Endothelial cell (in vitro differentiated cells): ENCODE measurements at regions not wholly inside any gene's neighbourhood (a gene's known extent, or its start where the extent isn't known, plus 50 kb on each side); places are given as distances from the start of the nearest gene placed in this dataset.

Experiments used
- DNase-seq: peaks from one replicate; pipeline ENCODE4 v3.0.0; 2021; ENCODE audit warnings: low spot score
- H3K27ac Mint-ChIP-seq: one replicate; pipeline ENCODE4 v1.8.0; 2021; ENCODE audit warnings: mixed read lengths, inconsistent platforms; ENCODE audit not compliant: unreplicated experiment
- H3K27me3 Mint-ChIP-seq: one replicate; pipeline ENCODE4 v1.8.0; 2021; ENCODE audit warnings: mild to moderate bottlenecking, moderate library complexity, mixed read lengths, inconsistent platforms; ENCODE audit not compliant: unreplicated experiment
- H3K36me3 Mint-ChIP-seq: one replicate; pipeline ENCODE4 v1.8.0; 2021; ENCODE audit warnings: mild to moderate bottlenecking, low read depth, mixed read lengths, inconsistent platforms; ENCODE audit not compliant: unreplicated experiment
- H3K4me1 Mint-ChIP-seq: one replicate; pipeline ENCODE4 v1.8.0; 2021; ENCODE audit warnings: mild to moderate bottlenecking, mixed read lengths, inconsistent platforms; ENCODE audit not compliant: unreplicated experiment
- H3K4me3 Mint-ChIP-seq: one replicate; pipeline ENCODE4 v1.8.0; 2021; ENCODE audit warnings: mild to moderate bottlenecking, mixed read lengths, inconsistent platforms; ENCODE audit not compliant: unreplicated experiment
- H3K9me3 Mint-ChIP-seq: one replicate; pipeline ENCODE4 v1.8.0; 2021; ENCODE audit warnings: mixed read lengths, inconsistent platforms; ENCODE audit not compliant: unreplicated experiment
- TF ChIP-seq, protein P1 (sequence below): fragments of 200-600 bp; sonication (generic); IDR thresholded peaks from one replicate; pipeline ENCODE4 v1.5.0; 2021; ENCODE audit warnings: antibody characterized with exemption; ENCODE audit not compliant: unreplicated experiment

DNA sequence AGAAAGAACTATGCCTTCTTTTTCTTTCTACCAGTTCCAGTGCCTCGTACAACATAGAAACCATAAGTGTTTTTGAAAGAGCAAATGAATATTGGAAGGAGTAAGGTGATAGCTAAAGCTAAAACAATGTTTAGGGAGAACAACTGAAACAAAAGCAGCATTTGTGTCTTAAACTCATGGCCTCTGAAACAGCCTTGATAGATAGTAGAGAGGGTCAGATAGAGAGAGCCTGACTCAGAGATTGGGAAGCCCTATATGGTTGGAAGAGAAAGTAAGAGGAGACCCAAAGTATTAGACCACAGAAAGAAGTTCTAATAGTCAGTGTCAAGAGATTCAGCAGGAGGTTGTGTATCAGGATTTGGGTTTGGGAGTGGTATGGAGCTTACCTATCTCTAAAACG is 79.6 kb upstream of the IFNG-AS1 start:
- Mint-ChIP-seq H3K36me3 (no peaks in the 10 kb centered on the region), H3K9me3 (no peaks in the 10 kb centered on the region), H3K4me3 (no peak overlapping the region), H3K27ac (no peak overlapping the region), H3K27me3 (no peaks in the 10 kb centered on the region), H3K4me1 (no peaks in the 10 kb centered on the region)
- no peak for DNase-seq
- TF ChIP-seq, protein P1, sequence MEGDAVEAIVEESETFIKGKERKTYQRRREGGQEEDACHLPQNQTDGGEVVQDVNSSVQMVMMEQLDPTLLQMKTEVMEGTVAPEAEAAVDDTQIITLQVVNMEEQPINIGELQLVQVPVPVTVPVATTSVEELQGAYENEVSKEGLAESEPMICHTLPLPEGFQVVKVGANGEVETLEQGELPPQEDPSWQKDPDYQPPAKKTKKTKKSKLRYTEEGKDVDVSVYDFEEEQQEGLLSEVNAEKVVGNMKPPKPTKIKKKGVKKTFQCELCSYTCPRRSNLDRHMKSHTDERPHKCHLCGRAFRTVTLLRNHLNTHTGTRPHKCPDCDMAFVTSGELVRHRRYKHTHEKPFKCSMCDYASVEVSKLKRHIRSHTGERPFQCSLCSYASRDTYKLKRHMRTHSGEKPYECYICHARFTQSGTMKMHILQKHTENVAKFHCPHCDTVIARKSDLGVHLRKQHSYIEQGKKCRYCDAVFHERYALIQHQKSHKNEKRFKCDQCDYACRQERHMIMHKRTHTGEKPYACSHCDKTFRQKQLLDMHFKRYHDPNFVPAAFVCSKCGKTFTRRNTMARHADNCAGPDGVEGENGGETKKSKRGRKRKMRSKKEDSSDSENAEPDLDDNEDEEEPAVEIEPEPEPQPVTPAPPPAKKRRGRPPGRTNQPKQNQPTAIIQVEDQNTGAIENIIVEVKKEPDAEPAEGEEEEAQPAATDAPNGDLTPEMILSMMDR = no peak

- Mint-ChIP-seq H3K9me3 (no peaks in the 10 kb centered on the region), H3K36me3 (no peaks in the 10 kb centered on the region), H3K4me1 (no peaks in the 10 kb centered on the region), H3K27ac (no peak overlapping the region), H3K4me3 (no peak overlapping the region), H3K27me3 (no peaks in the 10 kb centered on the region)
- TF ChIP-seq, protein P1 = no peak
- no peak for DNase-seq
Observed at GRCh38 chr12:67910360-67911274, 78.6 kb upstream of the IFNG-AS1 start.

DNA sequence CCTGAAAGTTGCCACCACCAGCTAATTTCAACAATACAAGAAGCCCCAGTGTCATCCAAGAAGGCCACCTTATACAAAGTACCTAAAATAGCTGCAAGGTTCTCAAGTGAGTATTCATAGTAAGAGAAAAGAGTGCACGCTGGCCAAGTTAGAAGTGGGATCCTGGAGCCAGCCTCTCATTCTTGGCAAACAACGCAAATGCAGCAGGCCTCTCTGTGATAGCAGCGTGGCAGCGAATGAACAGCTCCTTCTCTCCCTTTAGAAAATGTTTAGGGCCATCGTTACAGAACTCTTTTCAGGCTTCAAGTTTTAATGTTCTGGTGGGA is 78.0 kb upstream of the IFNG-AS1 start:
- Mint-ChIP-seq H3K4me1 (no peaks in the 10 kb centered on the region), H3K27me3 (peaks cover under 1% of the 10 kb centered on the region), H3K27ac (no peak overlapping the region), H3K36me3 (no peaks in the 10 kb centered on the region), H3K4me3 (no peak overlapping the region), H3K9me3 (no peaks in the 10 kb centered on the region)
- TF ChIP-seq, protein P1 = no peak
- DNase-seq = no peak

DNA sequence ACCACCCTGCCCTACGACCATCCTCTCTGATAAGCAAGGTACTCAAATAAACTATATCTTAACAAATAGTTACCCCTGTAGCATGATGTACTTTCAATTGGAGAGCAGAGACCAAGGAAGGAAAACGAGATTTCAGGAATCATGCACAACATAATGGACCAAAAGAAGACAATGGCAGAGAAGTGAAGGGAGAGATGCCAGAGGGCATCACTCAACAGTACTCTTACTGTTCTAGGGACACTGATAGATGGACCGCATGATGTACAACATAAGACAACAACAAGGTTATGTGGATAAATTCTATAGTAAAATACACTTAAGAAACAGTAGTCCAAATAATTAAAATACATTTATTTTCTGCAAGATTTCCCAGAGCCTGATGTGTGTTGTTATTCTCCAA is 77.5 kb upstream of the IFNG-AS1 start:
- H3K27me3 Mint-ChIP-seq = peaks cover 3% of the 10 kb centered on the region
- no peak overlapping the region for H3K27ac Mint-ChIP-seq
- no peaks in the 10 kb centered on the region for H3K9me3 Mint-ChIP-seq
- no peaks in the 10 kb centered on the region for H3K4me1 Mint-ChIP-seq
- TF ChIP-seq, protein P1 = no peak
- no peak for DNase-seq
- H3K36me3 Mint-ChIP-seq = no peaks in the 10 kb centered on the region
- no peak overlapping the region for H3K4me3 Mint-ChIP-seq

DNA sequence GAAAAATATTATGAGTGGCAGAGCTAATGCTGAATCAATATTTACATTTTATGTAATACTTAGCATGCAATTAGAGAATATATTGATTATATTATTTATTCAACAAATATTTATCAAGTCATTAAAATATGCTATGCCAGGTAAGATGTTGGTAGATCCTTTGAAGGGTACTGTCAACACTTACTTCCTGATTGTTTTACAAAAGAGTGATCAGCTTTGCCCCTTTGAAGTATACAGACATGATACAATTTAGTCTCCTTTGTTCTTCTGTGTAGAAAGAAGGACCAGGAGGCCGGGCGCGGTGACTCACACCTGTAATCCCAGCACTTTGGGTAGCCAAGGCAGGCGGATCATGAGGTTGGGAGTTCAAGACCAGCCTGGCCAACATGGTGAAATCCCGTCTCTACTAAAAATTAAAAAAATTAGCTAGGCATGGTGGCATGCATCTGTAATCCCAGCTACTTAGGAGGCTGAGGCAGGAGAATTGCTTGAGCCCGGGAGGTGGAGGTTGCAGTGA is 73.9 kb upstream of the IFNG-AS1 start:
- no peak overlapping the region for H3K27ac Mint-ChIP-seq
- H3K4me1 Mint-ChIP-seq = no peaks in the 10 kb centered on the region
- no peak for DNase-seq
- no peak overlapping the region for H3K4me3 Mint-ChIP-seq
- H3K27me3 Mint-ChIP-seq = peaks cover 3% of the 10 kb centered on the region
- TF ChIP-seq, protein P1 = no peak
- H3K9me3 Mint-ChIP-seq = no peaks in the 10 kb centered on the region
- no peaks in the 10 kb centered on the region for H3K36me3 Mint-ChIP-seq
